Naive B cell (primary cell): ENCODE measurements at regions not wholly inside any gene's neighbourhood (a gene's known extent, or its start where the extent isn't known, plus 50 kb on each side); places are given as distances from the start of the nearest gene placed in this dataset.
A peak's percentile ranks its signal among the peaks of the same experiment; 100 is the strongest.

ENCODE experiments used
- ATAC-seq, 2 donors: fragments of 150-1000 bp; cut with Tn5 transposase; 2 replicates each; pipeline ENCODE4 v1.10.0; 2021; ENCODE audit warnings: low read depth in 2 of 2, mild to moderate bottlenecking in 2 of 2, moderate library complexity in 2 of 2
- DNase-seq: peaks from one replicate; pipeline ENCODE4 v3.0.0; 2022
- H3K27ac Mint-ChIP-seq, 6 donors: one replicate each; pipeline ENCODE4 v1.8.0; 2020 to 2022; ENCODE audit warnings: mild to moderate bottlenecking in 6 of 6, mixed read lengths in 6 of 6, moderate library complexity in 5 of 6, inconsistent platforms in 2 of 6
- H3K27me3 Mint-ChIP-seq, 3 donors: one replicate each; pipeline ENCODE4 v1.8.0; 2021 to 2022; ENCODE audit warnings: mixed read lengths in 3 of 3, mild to moderate bottlenecking in 1 of 3
- H3K36me3 Mint-ChIP-seq, 2 donors: one replicate each; pipeline ENCODE4 v1.8.0; 2020 to 2022; ENCODE audit warnings: mixed read lengths in 2 of 2, inconsistent platforms in 1 of 2, mild to moderate bottlenecking in 1 of 2
- H3K4me1 Mint-ChIP-seq, 3 donors: one replicate each; pipeline ENCODE4 v1.8.0; 2020 to 2022; ENCODE audit warnings: mixed read lengths in 3 of 3, inconsistent platforms in 1 of 3, mild to moderate bottlenecking in 1 of 3, moderate library complexity in 1 of 3
- H3K4me3 Mint-ChIP-seq, 8 donors: one replicate each; pipeline ENCODE4 v1.8.0; 2020 to 2022; ENCODE audit warnings: mild to moderate bottlenecking in 8 of 8, mixed read lengths in 8 of 8, moderate library complexity in 8 of 8, inconsistent platforms in 2 of 8
- H3K9me3 Mint-ChIP-seq, 7 donors: one replicate each; pipeline ENCODE4 v1.8.0; 2020 to 2022; ENCODE audit warnings: mixed read lengths in 7 of 7, mild to moderate bottlenecking in 5 of 7, inconsistent platforms in 2 of 7, moderate library complexity in 1 of 7

- H3K27me3 Mint-ChIP-seq = no peaks in the 10 kb centered on the region
- no peaks in the 10 kb centered on the region for H3K36me3 Mint-ChIP-seq
- no peak for ATAC-seq
- peaks cover 0 to 8% (median 2%) of the 10 kb centered on the region in 7 donors for H3K9me3 Mint-ChIP-seq
- no peaks in the 10 kb centered on the region for H3K4me1 Mint-ChIP-seq
- H3K4me3 Mint-ChIP-seq = no peak overlapping the region
- H3K27ac Mint-ChIP-seq = no peak overlapping the region
- no peak for DNase-seq
Observed at GRCh38 chr3:82741346-82741745, 979.9 kb upstream of the GBE1 start.

GRCh38 chr3:82739390-82739789 lies 977.9 kb upstream of the GBE1 start:
- DNase-seq = no peak
- ATAC-seq = no peak
- H3K27me3 Mint-ChIP-seq = no peaks in the 10 kb centered on the region
- H3K4me3 Mint-ChIP-seq = no peak overlapping the region
- peaks cover 0 to 5% (median 0%) of the 10 kb centered on the region in 7 donors for H3K9me3 Mint-ChIP-seq
- H3K27ac Mint-ChIP-seq = no peak overlapping the region
- H3K36me3 Mint-ChIP-seq = no peaks in the 10 kb centered on the region
- no peaks in the 10 kb centered on the region for H3K4me1 Mint-ChIP-seq

DNA sequence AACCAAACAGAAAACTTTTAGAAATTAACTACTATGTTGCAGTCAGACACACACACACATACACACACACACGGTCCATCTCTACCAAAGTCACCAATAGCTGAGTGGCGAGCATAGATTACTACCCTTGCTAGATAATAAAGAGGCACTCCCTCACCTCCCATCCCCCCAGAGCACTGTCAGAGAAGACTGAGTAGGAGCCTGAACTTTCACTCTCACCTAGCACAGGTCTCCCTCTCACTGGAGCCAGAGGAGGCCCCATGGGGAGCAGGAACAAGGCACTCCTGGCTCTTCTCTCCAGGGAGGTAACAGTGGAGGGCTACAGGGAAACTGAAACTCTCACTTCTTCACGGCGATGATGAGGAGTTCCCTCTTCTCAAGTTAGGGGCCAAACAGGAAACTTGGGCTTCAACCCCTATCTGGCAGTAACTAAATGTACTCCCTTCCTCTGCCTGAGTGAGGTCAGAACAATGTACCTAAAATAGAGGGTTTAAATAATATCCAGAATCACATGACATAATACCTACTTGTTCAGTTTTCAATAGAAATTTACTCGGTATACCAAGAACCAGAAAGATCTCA lies 975.3 kb upstream of the GBE1 start:
- H3K27ac Mint-ChIP-seq = no peak overlapping the region
- H3K36me3 Mint-ChIP-seq = no peaks in the 10 kb centered on the region
- H3K4me1 Mint-ChIP-seq = no peaks in the 10 kb centered on the region
- peak in 1 of 2 donors; percentile 7 for ATAC-seq
- peak overlapping the region in 1 of 8 donors; percentile 52 for H3K4me3 Mint-ChIP-seq
- no peaks in the 10 kb centered on the region for H3K27me3 Mint-ChIP-seq
- DNase-seq = no peak
- H3K9me3 Mint-ChIP-seq = peaks cover 0 to 5% (median 0%) of the 10 kb centered on the region in 7 donors

DNA sequence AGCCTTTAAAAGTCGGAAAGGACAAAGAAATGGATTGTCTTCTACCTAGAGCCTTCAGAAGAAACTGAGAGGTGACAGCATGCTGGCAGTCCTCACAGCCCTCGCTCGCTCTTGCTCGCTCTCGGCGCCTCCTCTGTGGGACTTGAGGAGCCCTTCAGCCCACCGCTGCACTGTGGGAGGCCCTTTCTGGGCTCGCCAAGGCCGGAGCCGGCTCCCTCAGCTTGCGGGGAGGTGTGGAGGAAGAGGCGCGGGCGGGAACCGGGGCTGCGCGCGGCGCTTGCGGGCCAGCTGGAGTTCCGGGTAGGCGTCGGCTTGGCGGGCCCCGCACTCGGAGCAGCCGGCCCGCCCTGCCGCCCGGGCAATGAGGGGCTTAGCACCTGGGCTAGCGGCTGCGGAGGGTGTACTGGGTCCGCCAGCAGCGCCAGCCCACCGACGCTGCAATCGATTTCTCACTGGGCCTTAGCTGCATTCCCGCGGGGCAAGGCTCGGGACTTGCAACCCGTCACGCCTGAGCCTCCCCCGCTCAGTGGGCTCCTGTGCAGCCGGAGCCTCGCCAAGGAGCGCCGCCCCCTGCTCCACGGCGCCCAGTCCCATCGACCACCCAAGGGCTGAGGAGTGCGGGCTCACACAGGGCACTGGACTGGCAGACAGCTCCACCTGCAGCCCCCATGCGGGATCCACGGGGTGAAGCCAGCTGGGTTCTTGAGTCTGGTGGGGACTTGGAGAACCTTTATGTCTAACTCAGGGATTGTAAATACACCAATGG lies 953.8 kb upstream of the GBE1 start:
- Mint-ChIP-seq H3K9me3 (peaks cover 0 to 23% (median 9%) of the 10 kb centered on the region in 7 donors), H3K4me3 (no peak overlapping the region), H3K27me3 (no peaks in the 10 kb centered on the region), H3K36me3 (no peaks in the 10 kb centered on the region), H3K27ac (no peak overlapping the region), H3K4me1 (no peaks in the 10 kb centered on the region)
- DNase-seq (no peak), ATAC-seq (no peak)

- no peak overlapping the region for H3K4me3 Mint-ChIP-seq
- H3K4me1 Mint-ChIP-seq = no peaks in the 10 kb centered on the region
- H3K9me3 Mint-ChIP-seq = peaks cover 3 to 23% (median 6%) of the 10 kb centered on the region in 7 donors
- DNase-seq = no peak
- no peak for ATAC-seq
- H3K36me3 Mint-ChIP-seq = no peaks in the 10 kb centered on the region
- H3K27me3 Mint-ChIP-seq = no peaks in the 10 kb centered on the region
- no peak overlapping the region for H3K27ac Mint-ChIP-seq
Observed at GRCh38 chr3:82707035-82707434, 945.6 kb upstream of the GBE1 start.

GRCh38 chr3:82685761-82686160 lies 924.3 kb upstream of the GBE1 start:
- Mint-ChIP-seq H3K4me3 (no peak overlapping the region), H3K27me3 (no peaks in the 10 kb centered on the region), H3K4me1 (no peaks in the 10 kb centered on the region), H3K27ac (no peak overlapping the region), H3K9me3 (peaks cover 0 to 10% (median 3%) of the 10 kb centered on the region in 7 donors), H3K36me3 (no peaks in the 10 kb centered on the region)
- ATAC-seq = no peak
- no peak for DNase-seq

DNA sequence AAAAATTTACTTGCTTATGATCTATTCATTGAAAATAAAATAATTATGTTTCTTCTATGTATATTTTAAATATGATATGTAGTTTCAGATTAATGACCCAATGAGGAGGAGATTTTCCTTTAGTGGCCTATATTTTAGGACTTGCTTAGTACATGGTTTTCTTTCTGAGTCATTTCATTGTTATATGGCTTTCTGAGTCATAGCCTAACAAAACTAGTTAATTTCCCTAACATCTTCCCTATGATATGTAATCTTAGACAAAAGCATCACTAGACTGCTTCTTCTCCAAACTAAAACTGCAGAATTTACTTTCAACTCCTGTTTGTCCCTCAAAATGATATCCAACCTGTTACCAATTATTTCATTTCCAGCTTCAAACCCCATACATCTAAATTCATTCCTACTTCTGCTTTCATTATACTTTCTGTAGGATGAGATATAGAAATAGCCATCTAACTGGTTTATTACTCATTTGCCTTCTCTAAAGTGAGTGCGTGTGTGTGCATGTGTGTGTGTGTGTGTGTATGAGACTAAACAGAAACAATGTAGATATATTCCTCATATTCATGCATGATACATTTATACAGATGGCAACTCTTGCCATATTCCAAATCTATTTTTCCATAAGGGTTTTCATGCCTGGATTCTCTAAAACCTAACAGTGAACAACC lies 915.0 kb upstream of the GBE1 start:
- ATAC-seq = no peak
- Mint-ChIP-seq H3K4me3 (no peak overlapping the region), H3K27ac (no peak overlapping the region), H3K36me3 (no peaks in the 10 kb centered on the region), H3K27me3 (no peaks in the 10 kb centered on the region), H3K4me1 (no peaks in the 10 kb centered on the region), H3K9me3 (peaks cover 0 to 8% (median 1%) of the 10 kb centered on the region in 7 donors)
- no peak for DNase-seq

- Mint-ChIP-seq H3K4me3 (no peak overlapping the region), H3K27me3 (no peaks in the 10 kb centered on the region), H3K4me1 (no peaks in the 10 kb centered on the region), H3K9me3 (peaks cover 0 to 7% (median 1%) of the 10 kb centered on the region in 7 donors), H3K36me3 (no peaks in the 10 kb centered on the region), H3K27ac (no peak overlapping the region)
- ATAC-seq (no peak), DNase-seq (no peak)
Observed at GRCh38 chr3:82672966-82673365, 911.5 kb upstream of the GBE1 start.

DNA sequence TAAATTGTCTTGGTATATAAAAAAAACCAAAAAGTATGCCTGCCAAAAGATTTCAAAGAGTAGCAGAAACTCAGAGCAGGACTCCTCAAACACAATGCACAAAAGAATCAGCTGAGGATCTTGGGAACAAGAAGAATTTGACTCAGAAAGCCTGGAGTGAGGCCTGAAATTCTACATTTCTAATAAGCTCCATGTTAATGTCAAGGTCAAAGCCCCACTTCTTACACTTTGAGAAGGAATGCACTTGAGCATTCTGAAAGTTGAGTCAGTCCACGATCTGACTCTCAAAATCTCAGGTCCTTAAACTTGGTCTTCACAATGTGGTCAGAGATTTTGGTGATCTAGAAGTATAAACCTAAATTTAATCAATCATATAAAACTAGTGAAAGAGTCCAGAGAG lies 910.0 kb upstream of the GBE1 start:
- H3K27me3 Mint-ChIP-seq = no peaks in the 10 kb centered on the region
- no peaks in the 10 kb centered on the region for H3K36me3 Mint-ChIP-seq
- no peaks in the 10 kb centered on the region for H3K4me1 Mint-ChIP-seq
- ATAC-seq = no peak
- H3K27ac Mint-ChIP-seq = no peak overlapping the region
- DNase-seq = no peak
- H3K9me3 Mint-ChIP-seq = peaks cover 0 to 6% (median 3%) of the 10 kb centered on the region in 7 donors
- H3K4me3 Mint-ChIP-seq = no peak overlapping the region

DNA sequence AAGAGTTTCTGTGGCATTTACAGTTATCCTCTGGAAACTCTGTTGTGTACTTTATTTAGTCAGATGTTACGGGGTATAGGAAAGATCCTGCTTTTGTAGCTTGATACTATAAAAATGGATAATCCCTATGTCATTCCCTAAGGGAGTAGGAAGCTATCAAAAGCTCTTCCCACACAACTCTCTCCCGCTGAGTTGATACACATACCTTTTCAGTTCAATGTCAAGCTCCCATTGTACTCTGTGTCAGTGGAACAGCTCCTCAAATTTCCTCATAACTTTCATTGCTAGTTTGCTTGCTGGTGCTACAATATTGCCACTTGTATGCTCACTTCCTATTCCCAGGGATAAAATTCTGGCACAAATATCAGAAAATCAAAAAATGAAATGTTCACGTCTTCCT lies 893.3 kb upstream of the GBE1 start:
- H3K4me3 Mint-ChIP-seq = no peak overlapping the region
- no peak overlapping the region for H3K27ac Mint-ChIP-seq
- H3K36me3 Mint-ChIP-seq = no peaks in the 10 kb centered on the region
- no peak for DNase-seq
- no peak for ATAC-seq
- H3K27me3 Mint-ChIP-seq = no peaks in the 10 kb centered on the region
- H3K4me1 Mint-ChIP-seq = no peaks in the 10 kb centered on the region
- H3K9me3 Mint-ChIP-seq = peaks cover 0 to 9% (median 4%) of the 10 kb centered on the region in 7 donors

DNA sequence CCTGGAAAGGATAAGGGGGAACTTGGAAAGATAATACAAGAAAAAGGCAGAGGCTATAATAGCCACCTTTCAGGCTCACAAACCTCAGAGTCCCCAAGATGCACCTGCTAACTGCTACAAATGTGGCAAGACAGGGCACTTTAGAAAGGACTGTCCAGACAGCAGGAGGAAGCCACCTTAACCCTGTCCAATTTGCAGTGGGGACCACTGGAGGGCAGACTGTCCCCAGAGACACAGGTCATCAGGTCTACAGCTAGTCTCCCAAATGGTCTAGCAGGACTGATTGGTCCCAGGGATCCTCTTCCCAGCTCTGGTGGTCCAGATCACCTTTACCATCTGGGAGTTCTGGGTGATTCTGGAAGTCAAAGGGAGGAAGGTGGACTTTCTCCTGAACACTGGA lies 882.5 kb upstream of the GBE1 start:
- Mint-ChIP-seq H3K9me3 (peaks cover 2 to 11% (median 4%) of the 10 kb centered on the region in 7 donors), H3K4me3 (no peak overlapping the region), H3K36me3 (no peaks in the 10 kb centered on the region), H3K27ac (no peak overlapping the region), H3K27me3 (no peaks in the 10 kb centered on the region), H3K4me1 (no peaks in the 10 kb centered on the region)
- DNase-seq = no peak
- ATAC-seq = no peak

- Mint-ChIP-seq H3K9me3 (peaks cover 0 to 11% (median 3%) of the 10 kb centered on the region in 7 donors), H3K4me1 (no peaks in the 10 kb centered on the region), H3K27me3 (no peaks in the 10 kb centered on the region), H3K4me3 (no peak overlapping the region), H3K36me3 (no peaks in the 10 kb centered on the region), H3K27ac (no peak overlapping the region)
- ATAC-seq (no peak), DNase-seq (no peak)
Observed at GRCh38 chr3:82641701-82642100, 880.3 kb upstream of the GBE1 start.

DNA sequence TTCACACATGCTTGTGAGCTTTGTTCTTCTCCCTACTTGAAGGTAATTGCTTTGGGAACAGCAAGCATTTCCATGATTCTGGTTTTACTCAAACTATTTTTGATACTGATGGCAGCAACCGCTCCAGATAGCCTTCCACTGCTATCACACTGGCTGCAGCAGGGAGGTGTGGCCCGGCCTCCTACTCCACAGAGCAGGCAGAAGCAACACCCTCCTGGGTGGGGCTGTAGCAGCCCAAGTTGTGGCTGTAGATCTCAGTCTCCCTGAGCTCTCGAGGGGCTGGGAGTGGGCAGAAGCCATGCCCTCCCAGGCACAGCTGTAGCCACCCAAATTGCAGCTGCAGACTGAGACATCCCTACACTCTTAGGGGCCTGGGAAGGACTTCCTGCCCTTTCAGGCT lies 878.8 kb upstream of the GBE1 start:
- Mint-ChIP-seq H3K27me3 (no peaks in the 10 kb centered on the region), H3K4me3 (no peak overlapping the region), H3K36me3 (no peaks in the 10 kb centered on the region), H3K27ac (no peak overlapping the region), H3K9me3 (peaks cover 0 to 11% (median 3%) of the 10 kb centered on the region in 7 donors), H3K4me1 (no peaks in the 10 kb centered on the region)
- no peak for ATAC-seq
- no peak for DNase-seq

GRCh38 chr3:82637574-82637973 lies 876.1 kb upstream of the GBE1 start:
- Mint-ChIP-seq H3K9me3 (peaks cover 0 to 11% (median 3%) of the 10 kb centered on the region in 7 donors), H3K27me3 (no peaks in the 10 kb centered on the region), H3K4me1 (no peaks in the 10 kb centered on the region), H3K36me3 (no peaks in the 10 kb centered on the region), H3K4me3 (no peak overlapping the region), H3K27ac (no peak overlapping the region)
- DNase-seq (no peak), ATAC-seq (no peak)
